ENCODE measurements at regions not wholly inside any gene's neighbourhood (a gene's known extent, or its start where the extent isn't known, plus 50 kb on each side); places are given as distances from the start of the nearest gene placed in this dataset.

GRCh38 chr9:87294126-87294525 is 203.5 kb upstream of the DAPK1 start:
- no peaks in the 10 kb centered on the region for H3K36me3 Mint-ChIP-seq
- H3K4me3 Mint-ChIP-seq: no peak overlapping the region
- H3K9me3 Mint-ChIP-seq: no peaks in the 10 kb centered on the region
- no peak for DNase-seq
- peaks cover 14 to 43% of the 10 kb centered on the region in 2 donors for H3K27me3 Mint-ChIP-seq (ENCODE audit: low read depth in 2 of 2)
- no peak for TF ChIP-seq CTCF (IDR thresholded peaks at IDR 0.05)
- H3K9me3 ChIP-seq (ENCODE audit: control insufficient read depth, insufficient read depth, low read length): no peaks in the 10 kb centered on the region
- ATAC-seq: no peak
- no peak overlapping the region for H3K27ac ChIP-seq (ENCODE audit: low read length)
- intact Hi-C loops (cut with micrococcal nuclease): no loop called here
- no peaks in the 10 kb centered on the region for H3K36me3 ChIP-seq (ENCODE audit: control insufficient read depth, insufficient read depth, low read length)
- H3K27ac Mint-ChIP-seq: no peak overlapping the region
- no peaks in the 10 kb centered on the region for H3K27me3 ChIP-seq (ENCODE audit: control insufficient read depth, insufficient read depth, low read length)
- no peaks in the 10 kb centered on the region for H3K4me1 ChIP-seq (ENCODE audit: control insufficient read depth, insufficient read depth, low read length)
- no peaks in the 10 kb centered on the region for H3K4me1 Mint-ChIP-seq
- no peak overlapping the region for H3K4me3 ChIP-seq (ENCODE audit: low read length)
- WGBS (ENCODE audit: insufficient coverage): 100% methylated on average over 1 of the region's 2 CpGs

- H3K9me3 ChIP-seq (ENCODE audit: control insufficient read depth, insufficient read depth, low read length): no peaks in the 10 kb centered on the region
- Mint-ChIP-seq H3K4me1 (no peaks in the 10 kb centered on the region), H3K36me3 (no peaks in the 10 kb centered on the region), H3K27ac (no peak overlapping the region), H3K27me3 (ENCODE audit: low read depth in 2 of 2) (peaks cover 36 to 61% of the 10 kb centered on the region in 2 donors), H3K4me3 (no peak overlapping the region), H3K9me3 (no peaks in the 10 kb centered on the region)
- no peak for DNase-seq
- 87% methylated on average over 2 of the region's 2 CpGs for WGBS (ENCODE audit: insufficient coverage)
- no peaks in the 10 kb centered on the region for H3K4me1 ChIP-seq (ENCODE audit: control insufficient read depth, insufficient read depth, low read length)
- TF ChIP-seq CTCF (IDR thresholded peaks at IDR 0.05): no peak
- no peak overlapping the region for H3K4me3 ChIP-seq (ENCODE audit: low read length)
- no peak overlapping the region for H3K27ac ChIP-seq (ENCODE audit: low read length)
- no peaks in the 10 kb centered on the region for H3K27me3 ChIP-seq (ENCODE audit: control insufficient read depth, insufficient read depth, low read length)
- intact Hi-C loops (cut with micrococcal nuclease): no loop called here
- no peaks in the 10 kb centered on the region for H3K36me3 ChIP-seq (ENCODE audit: control insufficient read depth, insufficient read depth, low read length)
- no peak for ATAC-seq
Observed at GRCh38 chr9:87300915-87301314, 196.8 kb upstream of the DAPK1 start.

GRCh38 chr9:87301371-87301770 is 196.3 kb upstream of the DAPK1 start:
- H3K9me3 ChIP-seq (ENCODE audit: control insufficient read depth, insufficient read depth, low read length): no peaks in the 10 kb centered on the region
- peaks cover 36 to 61% of the 10 kb centered on the region in 2 donors for H3K27me3 Mint-ChIP-seq (ENCODE audit: low read depth in 2 of 2)
- no peak for TF ChIP-seq CTCF (IDR thresholded peaks at IDR 0.05)
- no peaks in the 10 kb centered on the region for H3K4me1 Mint-ChIP-seq
- ATAC-seq (no peak), DNase-seq (no peak)
- no peak overlapping the region for H3K27ac ChIP-seq (ENCODE audit: low read length)
- no peak overlapping the region for H3K4me3 Mint-ChIP-seq
- H3K27ac Mint-ChIP-seq: no peak overlapping the region
- no peaks in the 10 kb centered on the region for H3K27me3 ChIP-seq (ENCODE audit: control insufficient read depth, insufficient read depth, low read length)
- H3K36me3 ChIP-seq (ENCODE audit: control insufficient read depth, insufficient read depth, low read length): no peaks in the 10 kb centered on the region
- no peaks in the 10 kb centered on the region for H3K9me3 Mint-ChIP-seq
- intact Hi-C loops (cut with micrococcal nuclease): no loop called here
- no peak overlapping the region for H3K4me3 ChIP-seq (ENCODE audit: low read length)
- H3K4me1 ChIP-seq (ENCODE audit: control insufficient read depth, insufficient read depth, low read length): no peaks in the 10 kb centered on the region
- H3K36me3 Mint-ChIP-seq: no peaks in the 10 kb centered on the region

- no peak for ATAC-seq
- H3K36me3 Mint-ChIP-seq: no peaks in the 10 kb centered on the region
Observed at GRCh38 chr9:87305151-87305550, 192.5 kb upstream of the DAPK1 start.

More at GRCh38 chr9:87305151-87305550, 192.5 kb upstream of the DAPK1 start:
- Mint-ChIP-seq H3K9me3 (no peaks in the 10 kb centered on the region), H3K4me1 (peaks cover 0 to 6% of the 10 kb centered on the region in 2 donors), H3K27ac (no peak overlapping the region), H3K4me3 (no peak overlapping the region), H3K27me3 (ENCODE audit: low read depth in 2 of 2) (peaks cover 31 to 42% of the 10 kb centered on the region in 2 donors)
- no peak for TF ChIP-seq CTCF (IDR thresholded peaks at IDR 0.05)
- intact Hi-C loops (cut with micrococcal nuclease): no loop called here
- no peak for DNase-seq
- Histone ChIP-seq H3K27me3 (ENCODE audit: control insufficient read depth, insufficient read depth, low read length) (no peaks in the 10 kb centered on the region), H3K4me1 (ENCODE audit: control insufficient read depth, insufficient read depth, low read length) (no peaks in the 10 kb centered on the region), H3K9me3 (ENCODE audit: control insufficient read depth, insufficient read depth, low read length) (no peaks in the 10 kb centered on the region), H3K4me3 (ENCODE audit: low read length) (no peak overlapping the region), H3K27ac (ENCODE audit: low read length) (no peak overlapping the region), H3K36me3 (ENCODE audit: control insufficient read depth, insufficient read depth, low read length) (no peaks in the 10 kb centered on the region)
- 82% methylated on average over 6 of the region's 7 CpGs for WGBS (ENCODE audit: insufficient coverage)
